ENCODE measurements at regions not wholly inside any gene's neighbourhood (a gene's known extent, or its start where the extent isn't known, plus 50 kb on each side); places are given as distances from the start of the nearest gene placed in this dataset.

DNA sequence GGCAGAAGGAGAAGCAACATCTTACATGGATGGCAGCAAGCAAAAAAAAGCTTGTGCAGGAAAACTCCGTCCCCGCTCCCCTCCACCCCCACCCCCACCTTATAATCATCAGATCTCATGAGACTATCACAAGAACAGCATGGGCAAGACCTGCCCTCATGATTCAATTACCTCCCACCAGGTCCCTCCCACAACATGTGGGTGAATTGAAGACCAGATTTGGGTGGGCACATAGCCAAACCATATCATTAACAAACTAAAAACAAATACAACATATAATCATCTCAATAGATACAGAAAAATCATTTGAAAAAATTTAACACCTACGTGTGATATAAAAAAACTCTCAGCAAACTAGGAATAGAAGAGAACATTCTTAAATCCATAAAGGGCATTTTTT, 88.8 kb downstream of the BUD13 start:
- TF ChIP-seq, protein P1, sequence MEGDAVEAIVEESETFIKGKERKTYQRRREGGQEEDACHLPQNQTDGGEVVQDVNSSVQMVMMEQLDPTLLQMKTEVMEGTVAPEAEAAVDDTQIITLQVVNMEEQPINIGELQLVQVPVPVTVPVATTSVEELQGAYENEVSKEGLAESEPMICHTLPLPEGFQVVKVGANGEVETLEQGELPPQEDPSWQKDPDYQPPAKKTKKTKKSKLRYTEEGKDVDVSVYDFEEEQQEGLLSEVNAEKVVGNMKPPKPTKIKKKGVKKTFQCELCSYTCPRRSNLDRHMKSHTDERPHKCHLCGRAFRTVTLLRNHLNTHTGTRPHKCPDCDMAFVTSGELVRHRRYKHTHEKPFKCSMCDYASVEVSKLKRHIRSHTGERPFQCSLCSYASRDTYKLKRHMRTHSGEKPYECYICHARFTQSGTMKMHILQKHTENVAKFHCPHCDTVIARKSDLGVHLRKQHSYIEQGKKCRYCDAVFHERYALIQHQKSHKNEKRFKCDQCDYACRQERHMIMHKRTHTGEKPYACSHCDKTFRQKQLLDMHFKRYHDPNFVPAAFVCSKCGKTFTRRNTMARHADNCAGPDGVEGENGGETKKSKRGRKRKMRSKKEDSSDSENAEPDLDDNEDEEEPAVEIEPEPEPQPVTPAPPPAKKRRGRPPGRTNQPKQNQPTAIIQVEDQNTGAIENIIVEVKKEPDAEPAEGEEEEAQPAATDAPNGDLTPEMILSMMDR (IDR thresholded peaks at IDR 0.05): no peak
- no peak for TF ChIP-seq POLR2A (IDR thresholded peaks at IDR 0.05)
